ENCODE measurements at regions not wholly inside any gene's neighbourhood (a gene's known extent, or its start where the extent isn't known, plus 50 kb on each side); places are given as distances from the start of the nearest gene placed in this dataset.

DNA sequence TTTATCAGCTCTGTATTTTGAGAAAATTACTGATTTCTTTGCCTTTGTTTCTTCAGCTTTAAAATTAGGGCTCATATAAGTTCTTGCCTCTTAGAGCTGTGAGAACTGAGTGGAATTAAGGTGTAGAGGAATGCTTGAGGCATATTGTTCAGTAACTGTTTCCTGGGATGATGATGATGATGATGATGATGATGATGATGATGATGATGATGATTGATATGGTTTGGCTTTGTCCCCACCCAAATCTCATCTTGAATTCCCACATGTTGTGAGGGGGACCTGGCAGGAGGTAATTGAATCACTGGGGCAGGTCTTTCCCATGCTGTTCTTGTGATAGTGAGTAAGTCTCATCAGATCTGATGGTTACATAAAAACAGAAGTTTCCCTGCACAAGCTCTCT, 118.7 kb downstream of the CHRM3 start:
- Histone ChIP-seq H3K27ac (ENCODE audit: control insufficient read depth, insufficient read depth, low read length) (no peak overlapping the region), H2AFZ (ENCODE audit: control insufficient read depth, low read length) (no peak overlapping the region), H3K36me3 (ENCODE audit: control insufficient read depth in 2 of 2, extremely low read depth in 1 of 2, insufficient read depth in 2 of 2, low read length in 2 of 2) (no peaks in the 10 kb centered on the region), H3K4me1 (ENCODE audit: control insufficient read depth, extremely low read depth, insufficient read depth, low read length) (no peaks in the 10 kb centered on the region), H3K4me3 (ENCODE audit: control insufficient read depth in 2 of 3, extremely low read depth in 1 of 3, insufficient read depth in 2 of 3, low read depth in 1 of 3, low read length in 3 of 3) (no peak overlapping the region), H4K20me1 (ENCODE audit: control insufficient read depth, extremely low read depth, insufficient read depth, low read length) (no peaks in the 10 kb centered on the region), H3K4me2 (ENCODE audit: control insufficient read depth, extremely low read depth, insufficient read depth, low read depth, low read length) (no peak overlapping the region), H3K9ac (ENCODE audit: control insufficient read depth, extremely low read depth, insufficient read depth, low read length) (no peak overlapping the region), H3K27me3 (ENCODE audit: control insufficient read depth, extremely low read depth, insufficient read depth, low read length) (no peaks in the 10 kb centered on the region), H3K9me1 (ENCODE audit: control insufficient read depth, extremely low read depth, insufficient read depth, low read length) (no peaks in the 10 kb centered on the region), H3K79me2 (ENCODE audit: control insufficient read depth, insufficient read depth, low read length) (no peaks in the 10 kb centered on the region), H3K9me3 (ENCODE audit: control insufficient read depth, low read depth, low read length) (peaks cover 2% of the 10 kb centered on the region)
- no peak for TF ChIP-seq EZH2 (IDR thresholded peaks at IDR 0.05; ENCODE audit: low read length)
- TF ChIP-seq, protein P1, sequence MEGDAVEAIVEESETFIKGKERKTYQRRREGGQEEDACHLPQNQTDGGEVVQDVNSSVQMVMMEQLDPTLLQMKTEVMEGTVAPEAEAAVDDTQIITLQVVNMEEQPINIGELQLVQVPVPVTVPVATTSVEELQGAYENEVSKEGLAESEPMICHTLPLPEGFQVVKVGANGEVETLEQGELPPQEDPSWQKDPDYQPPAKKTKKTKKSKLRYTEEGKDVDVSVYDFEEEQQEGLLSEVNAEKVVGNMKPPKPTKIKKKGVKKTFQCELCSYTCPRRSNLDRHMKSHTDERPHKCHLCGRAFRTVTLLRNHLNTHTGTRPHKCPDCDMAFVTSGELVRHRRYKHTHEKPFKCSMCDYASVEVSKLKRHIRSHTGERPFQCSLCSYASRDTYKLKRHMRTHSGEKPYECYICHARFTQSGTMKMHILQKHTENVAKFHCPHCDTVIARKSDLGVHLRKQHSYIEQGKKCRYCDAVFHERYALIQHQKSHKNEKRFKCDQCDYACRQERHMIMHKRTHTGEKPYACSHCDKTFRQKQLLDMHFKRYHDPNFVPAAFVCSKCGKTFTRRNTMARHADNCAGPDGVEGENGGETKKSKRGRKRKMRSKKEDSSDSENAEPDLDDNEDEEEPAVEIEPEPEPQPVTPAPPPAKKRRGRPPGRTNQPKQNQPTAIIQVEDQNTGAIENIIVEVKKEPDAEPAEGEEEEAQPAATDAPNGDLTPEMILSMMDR (optimal IDR thresholded peaks at IDR 0.05 in 1 of 3, IDR thresholded peaks at IDR 0.05 in 1 of 3, conservative IDR thresholded peaks at IDR 0.05 in 1 of 3; ENCODE audit: extremely low read depth in 1 of 3, insufficient read depth in 2 of 3, low read length in 3 of 3), result no peak
- dilution Hi-C loops (cut with MboI; ENCODE audit: extremely low pct_ligation_motif_present, low sequenced_read_pairs), result no loop called here
- DNase-seq (ENCODE audit: low read depth, low spot score) (no peak), FAIRE-seq (no peak)

DNA sequence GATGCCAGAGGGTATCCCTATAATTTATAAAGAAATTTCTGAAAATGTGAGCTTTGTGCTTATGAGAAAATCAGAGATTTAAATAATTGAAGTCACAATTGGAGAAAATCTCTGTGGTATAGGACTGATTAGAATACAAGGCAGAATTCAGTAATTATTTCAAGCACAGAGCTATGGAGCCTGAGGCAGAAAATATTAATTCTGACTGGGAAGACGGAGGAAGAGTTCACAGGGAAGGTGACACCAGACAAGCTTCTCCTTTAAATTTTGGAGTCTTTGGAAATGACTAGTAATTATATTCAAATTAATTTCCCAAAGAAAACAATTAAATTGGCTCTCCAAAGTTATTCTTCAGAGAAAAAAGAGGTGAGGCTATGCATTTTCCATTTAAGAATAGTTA, 121.5 kb downstream of the CHRM3 start:
- TF ChIP-seq EZH2 (IDR thresholded peaks at IDR 0.05; ENCODE audit: low read length), result no peak
- TF ChIP-seq, protein P1 (optimal IDR thresholded peaks at IDR 0.05 in 1 of 3, IDR thresholded peaks at IDR 0.05 in 1 of 3, conservative IDR thresholded peaks at IDR 0.05 in 1 of 3; ENCODE audit: extremely low read depth in 1 of 3, insufficient read depth in 2 of 3, low read length in 3 of 3), result no peak
- no peaks in the 10 kb centered on the region for H3K27me3 ChIP-seq (ENCODE audit: control insufficient read depth, extremely low read depth, insufficient read depth, low read length)
- no peak overlapping the region for H3K4me2 ChIP-seq (ENCODE audit: control insufficient read depth, extremely low read depth, insufficient read depth, low read depth, low read length)
- no peaks in the 10 kb centered on the region for H3K4me1 ChIP-seq (ENCODE audit: control insufficient read depth, extremely low read depth, insufficient read depth, low read length)
- H3K9ac ChIP-seq (ENCODE audit: control insufficient read depth, extremely low read depth, insufficient read depth, low read length), result no peak overlapping the region
- no peaks in the 10 kb centered on the region for H4K20me1 ChIP-seq (ENCODE audit: control insufficient read depth, extremely low read depth, insufficient read depth, low read length)
- dilution Hi-C loops (cut with MboI; ENCODE audit: extremely low pct_ligation_motif_present, low sequenced_read_pairs), result no loop called here
- no peaks in the 10 kb centered on the region for H3K36me3 ChIP-seq (ENCODE audit: control insufficient read depth in 2 of 2, extremely low read depth in 1 of 2, insufficient read depth in 2 of 2, low read length in 2 of 2)
- no peaks in the 10 kb centered on the region for H3K79me2 ChIP-seq (ENCODE audit: control insufficient read depth, insufficient read depth, low read length)
- H3K9me3 ChIP-seq (ENCODE audit: control insufficient read depth, low read depth, low read length), result peaks cover 2% of the 10 kb centered on the region
- DNase-seq (ENCODE audit: low read depth, low spot score) (no peak), FAIRE-seq (no peak)
- no peak overlapping the region for H3K27ac ChIP-seq (ENCODE audit: control insufficient read depth, insufficient read depth, low read length)
- H3K9me1 ChIP-seq (ENCODE audit: control insufficient read depth, extremely low read depth, insufficient read depth, low read length), result no peaks in the 10 kb centered on the region
- no peak overlapping the region for H2AFZ ChIP-seq (ENCODE audit: control insufficient read depth, low read length)
- no peak overlapping the region for H3K4me3 ChIP-seq (ENCODE audit: control insufficient read depth in 2 of 3, extremely low read depth in 1 of 3, insufficient read depth in 2 of 3, low read depth in 1 of 3, low read length in 3 of 3)

Data from keratinocyte (primary cell).